ENCODE measurements at regions not wholly inside any gene's neighbourhood (a gene's known extent, or its start where the extent isn't known, plus 50 kb on each side); places are given as distances from the start of the nearest gene placed in this dataset.

GRCh38 chr15:38168467-38169070, 84.1 kb upstream of the SPRED1 start:
- Histone ChIP-seq H2BK15ac (ENCODE audit: low read depth, low read length) (no peak overlapping the region), H3K27ac (ENCODE audit: insufficient read depth, low read length) (no peak overlapping the region), H4K20me1 (ENCODE audit: insufficient read depth, low read length) (no peaks in the 10 kb centered on the region), H3K18ac (ENCODE audit: low read depth, low read length) (no peak overlapping the region), H3K9ac (ENCODE audit: low read depth, low read length) (no peak overlapping the region), H2BK20ac (ENCODE audit: low read depth, low read length) (no peak overlapping the region), H4K5ac (ENCODE audit: low read depth, low read length) (no peak overlapping the region), H3K4me1 (ENCODE audit: control insufficient read depth, insufficient read depth, low read length) (peaks cover 3% of the 10 kb centered on the region; the same call in 1 of the 2 replicates), H3K9me1 (ENCODE audit: insufficient read depth, low read length) (no peaks in the 10 kb centered on the region), H2AK9ac (replicated peaks; ENCODE audit: low read depth, low read length, poor library complexity) (no peak overlapping the region), H2AFZ (replicated peaks; ENCODE audit: low read length, poor library complexity) (no peak overlapping the region), H3K14ac (replicated peaks; ENCODE audit: low read depth, low read length) (no peak overlapping the region), H2BK5ac (ENCODE audit: low read depth, low read length, poor library complexity, severe bottlenecking) (no peak overlapping the region), H3K4me3 (ENCODE audit: insufficient read depth, low read depth, low read length) (no peak overlapping the region), H3K36me3 (ENCODE audit: control insufficient read depth, insufficient read depth, low read length) (no peaks in the 10 kb centered on the region), H3K27me3 (ENCODE audit: control insufficient read depth, insufficient read depth, low read length) (peaks cover 40% of the 10 kb centered on the region), H3K79me1 (ENCODE audit: low read depth in 1 of 2, low read length in 2 of 2) (no peaks in the 10 kb centered on the region), H4K8ac (ENCODE audit: low read depth in 2 of 2, low read length in 2 of 2) (no peak overlapping the region), H2AK5ac (ENCODE audit: low read depth, low read length) (no peak overlapping the region), H3K4ac (ENCODE audit: low read depth, low read length) (no peak overlapping the region), H3K56ac (ENCODE audit: extremely low read depth, insufficient read depth, low read length) (no peak overlapping the region), H3K23ac (ENCODE audit: low read depth, low read length) (no peak overlapping the region), H4K91ac (ENCODE audit: insufficient read depth, low read depth, low read length) (no peak overlapping the region), H2BK120ac (ENCODE audit: low read depth, low read length) (no peak overlapping the region), H3K9me3 (ENCODE audit: control insufficient read depth, insufficient read depth, low read length) (peaks cover 2% of the 10 kb centered on the region; the same call in 1 of the 2 replicates), H3K4me2 (ENCODE audit: low read depth, low read length) (no peak overlapping the region)
- DNase-seq (no peak), ATAC-seq (ENCODE audit: low read depth) (no peak)
- no peak for TF ChIP-seq RFX5 (IDR thresholded peaks at IDR 0.05; ENCODE audit: low read depth, low read length)
- no peak for TF ChIP-seq RAD21 (IDR thresholded peaks at IDR 0.05; ENCODE audit: low read length)
- TF ChIP-seq ELK1 (IDR thresholded peaks at IDR 0.05; ENCODE audit: borderline replicate concordance, low read depth, low read length) = no peak
- TF ChIP-seq MAFK (IDR thresholded peaks at IDR 0.05; ENCODE audit: low read depth, low read length) = no peak
- TF ChIP-seq CEBPB (IDR thresholded peaks at IDR 0.05; ENCODE audit: low read depth, low read length) = no peak
- no peak for TF ChIP-seq MAZ (IDR thresholded peaks at IDR 0.05; ENCODE audit: borderline replicate concordance, low read depth, low read length)
- no peak for TF ChIP-seq RCOR1 (IDR thresholded peaks at IDR 0.05; ENCODE audit: insufficient replicate concordance, low read length)
- TF ChIP-seq BHLHE40 (IDR thresholded peaks at IDR 0.05; ENCODE audit: low read depth, low read length) = no peak
- no peak for TF ChIP-seq FOS (IDR thresholded peaks at IDR 0.05; ENCODE audit: low read depth, low read length)
- no peak for TF ChIP-seq POLR2A (IDR thresholded peaks at IDR 0.05; ENCODE audit: low read depth, low read length)
- in situ Hi-C loops (cut with MboI; ENCODE audit: low sequenced_read_pairs) (no loop called here), dilution Hi-C loops (cut with HindIII; ENCODE audit: low sequenced_read_pairs, unreplicated experiment) (no loop called here), intact Hi-C loops (cut with micrococcal nuclease) (no loop called here)
- no TSS peak for BruUV-seq (replicated peaks)
- ChIA-PET CTCF (no interaction called here), POLR2A (ENCODE audit: unreplicated experiment) (no interaction called here)
- WGBS, 2 experiments (ENCODE audit: extremely low coverage in 2 of 2, insufficient read length in 1 of 2) = no CpG with 5 or more reads among the region's 2 CpGs

Data from IMR-90 (cell line).